ENCODE measurements at regions not wholly inside any gene's neighbourhood (a gene's known extent, or its start where the extent isn't known, plus 50 kb on each side); places are given as distances from the start of the nearest gene placed in this dataset.
A peak's percentile ranks its signal among the peaks of the same experiment; 100 is the strongest.

- WGBS, 2 donors, result 76 to 86% methylated on average over 5 of the region's 5 CpGs
- DNase-seq (ENCODE audit: low spot score in 2 of 2), result peak in 1 of 2 donors; percentile 57
- no peak overlapping the region for H3K4me3 ChIP-seq (ENCODE audit: low read depth, poor library complexity, severe bottlenecking)
- intact Hi-C loops (cut with DNase I; ENCODE audit: low total_unique reads), result no loop called here
- no peak for TF ChIP-seq CTCF (IDR thresholded peaks at IDR 0.05)
- no peak for TF ChIP-seq POLR2A (IDR thresholded peaks at IDR 0.05)
Observed at GRCh38 chr15:70215951-70216350, 118.2 kb upstream of the TLE3 start.

GRCh38 chr15:70214941-70215635, 117.4 kb upstream of the TLE3 start:
- peak in 1 of 2 donors; percentile 80 for DNase-seq (ENCODE audit: low spot score in 2 of 2)
- no peak overlapping the region for H3K4me3 ChIP-seq (ENCODE audit: low read depth, poor library complexity, severe bottlenecking)
- TF ChIP-seq POLR2A (IDR thresholded peaks at IDR 0.05), result no peak
- TF ChIP-seq CTCF (IDR thresholded peaks at IDR 0.05), result no peak
- intact Hi-C loops (cut with DNase I; ENCODE audit: low total_unique reads), result no loop called here
- 94% methylated on average over 5 to 7 of the region's 7 CpGs for WGBS, 2 donors

- no peak overlapping the region for H3K4me3 ChIP-seq (ENCODE audit: low read depth, poor library complexity, severe bottlenecking)
- 66 to 94% methylated on average over 3 to 5 of the region's 5 CpGs for WGBS, 2 donors
- intact Hi-C loops (cut with DNase I; ENCODE audit: low total_unique reads), result no loop called here
- DNase-seq (ENCODE audit: low spot score in 2 of 2), result peak in 1 of 2 donors; percentile 78
- TF ChIP-seq POLR2A (IDR thresholded peaks at IDR 0.05), result no peak
- no peak for TF ChIP-seq CTCF (IDR thresholded peaks at IDR 0.05)
Observed at GRCh38 chr15:70214276-70214675, 116.6 kb upstream of the TLE3 start.

DNA sequence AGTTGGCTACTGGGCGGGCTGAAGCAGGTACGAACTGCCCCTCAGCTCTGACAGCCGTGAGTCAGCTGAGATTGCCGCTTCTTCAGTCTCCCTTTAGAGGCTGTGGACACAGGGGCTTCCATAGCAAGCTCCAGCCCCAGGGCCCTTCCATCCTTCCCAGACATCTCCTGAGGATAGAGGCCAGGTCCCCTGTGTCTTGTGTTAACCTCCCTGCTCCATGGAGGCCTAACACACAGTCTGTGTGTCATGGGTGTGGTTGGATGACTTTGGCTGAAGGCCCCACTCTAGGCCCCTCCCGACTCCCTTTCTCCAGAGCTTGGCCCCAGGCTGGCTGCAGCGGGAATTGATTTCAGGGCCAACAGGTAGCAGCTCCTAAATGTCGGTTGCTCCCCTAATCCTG, 116.1 kb upstream of the TLE3 start:
- no peak overlapping the region for H3K4me3 ChIP-seq (ENCODE audit: low read depth, poor library complexity, severe bottlenecking)
- 72 to 75% methylated on average over 7 of the region's 7 CpGs for WGBS, 2 donors
- no peak for TF ChIP-seq POLR2A (IDR thresholded peaks at IDR 0.05)
- no peak for TF ChIP-seq CTCF (IDR thresholded peaks at IDR 0.05)
- intact Hi-C loops (cut with DNase I; ENCODE audit: low total_unique reads), result no loop called here
- peak in 1 of 2 donors; percentile 68 for DNase-seq (ENCODE audit: low spot score in 2 of 2)

DNA sequence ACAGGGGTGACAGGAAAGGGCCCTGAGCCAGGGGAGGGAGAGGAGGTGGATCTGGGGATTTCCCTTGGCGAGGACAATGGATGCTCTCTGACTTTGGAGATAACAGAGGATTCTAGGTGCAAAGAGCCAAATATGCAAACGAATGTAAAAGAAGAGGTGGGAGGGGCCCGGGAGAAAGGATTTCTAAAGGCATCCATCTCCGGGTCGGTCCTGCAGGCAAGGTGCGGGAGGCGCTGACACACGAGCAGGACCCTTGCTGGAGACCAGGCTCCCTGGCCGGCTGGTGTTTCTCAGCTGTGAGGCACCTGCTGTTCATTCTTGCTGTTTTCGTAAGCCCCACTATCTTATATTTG, 115.2 kb upstream of the TLE3 start:
- no peak overlapping the region for H3K4me3 ChIP-seq (ENCODE audit: low read depth, poor library complexity, severe bottlenecking)
- 76 to 81% methylated on average over 10 of the region's 10 CpGs for WGBS, 2 donors
- TF ChIP-seq POLR2A (IDR thresholded peaks at IDR 0.05) (no peak), CTCF (IDR thresholded peaks at IDR 0.05) (no peak)
- intact Hi-C loops (cut with DNase I; ENCODE audit: low total_unique reads), result no loop called here
- DNase-seq (ENCODE audit: low spot score in 2 of 2), result peak in 1 of 2 donors; percentile 61
